H1 (cell line): ENCODE measurements at regions not wholly inside any gene's neighbourhood (a gene's known extent, or its start where the extent isn't known, plus 50 kb on each side); places are given as distances from the start of the nearest gene placed in this dataset.

Experiments used
- NRF1 ChIP-seq: IDR thresholded peaks from 2 replicates; pipeline ENCODE4 v1.6.1; 2011; ENCODE audit warnings: mild to moderate bottlenecking, low read depth, low read length, improper control_type of control experiment
- SAP30 ChIP-seq: fragments of 300-600 bp; sonication (generic); IDR thresholded peaks from 2 replicates; pipeline ENCODE4 v1.7.1; 2012; ENCODE audit warnings: low read length, moderate library complexity, mild to moderate bottlenecking, inconsistent platforms; ENCODE audit not compliant: insufficient read depth, insufficient replicate concordance

GRCh38 chr13:79884890-79885289 is 403.9 kb downstream of the NDFIP2 start (continued):
- TF ChIP-seq NRF1 (no peak), SAP30 (no peak)
